Transverse colon (tissue), 4 donors: ENCODE measurements at regions not wholly inside any gene's neighbourhood (a gene's known extent, or its start where the extent isn't known, plus 50 kb on each side); places are given as distances from the start of the nearest gene placed in this dataset.

Source experiments
- EP300 ChIP-seq: sonication (generic); formaldehyde crosslinking; IDR thresholded peaks from one replicate; pipeline ENCODE4 v1.6.1; 2017; ENCODE audit warnings: antibody characterized with exemption, low read depth
- POLR2A ChIP-seq: fragments of 450-650 bp; IDR thresholded peaks from one replicate; pipeline ENCODE4 v1.6.1; 2016; ENCODE audit warnings: antibody characterized with exemption, mild to moderate bottlenecking, moderate library complexity
- POLR2AphosphoS5 ChIP-seq, 3 donors: sonication (generic); formaldehyde crosslinking; IDR thresholded peaks; one replicate each; pipeline ENCODE4 v1.6.1; 2016; ENCODE audit warnings: antibody characterized with exemption in 3 of 3
- TF ChIP-seq, protein P1 (sequence below), 5 experiments: fragments of 200-600 bp in 3 of 5; fragments of 450-650 bp in 2 of 5; sonication (generic) in 3 of 5; IDR thresholded peaks; 1 replicate in 2 of 5; 2 replicates in 3 of 5; pipeline ENCODE4 v1.5.1; 2016 to 2017; ENCODE audit warnings: antibody characterized with exemption in 5 of 5, inconsistent platforms in 3 of 5, mild to moderate bottlenecking in 2 of 5, moderate library complexity in 1 of 5

DNA sequence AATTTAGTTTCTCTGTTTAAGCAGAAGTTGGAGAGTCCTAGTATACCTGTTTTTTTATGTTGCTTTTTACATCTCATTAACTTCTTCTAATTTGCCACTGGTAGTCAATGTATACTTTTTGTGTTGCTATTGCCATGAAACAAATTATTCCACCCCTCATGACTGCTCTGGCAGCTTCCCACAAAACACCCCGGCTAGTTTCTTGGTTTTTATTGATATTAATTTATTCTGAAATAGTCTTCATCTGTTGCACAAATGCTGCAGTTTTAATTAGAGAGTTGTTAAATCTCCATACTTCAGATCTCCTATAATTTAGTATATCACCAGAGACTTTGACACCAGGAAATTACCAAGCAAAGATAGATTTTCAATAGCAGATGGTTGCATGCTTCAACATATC, 1159.3 kb upstream of the PRR20A start:
- TF ChIP-seq, protein P1, sequence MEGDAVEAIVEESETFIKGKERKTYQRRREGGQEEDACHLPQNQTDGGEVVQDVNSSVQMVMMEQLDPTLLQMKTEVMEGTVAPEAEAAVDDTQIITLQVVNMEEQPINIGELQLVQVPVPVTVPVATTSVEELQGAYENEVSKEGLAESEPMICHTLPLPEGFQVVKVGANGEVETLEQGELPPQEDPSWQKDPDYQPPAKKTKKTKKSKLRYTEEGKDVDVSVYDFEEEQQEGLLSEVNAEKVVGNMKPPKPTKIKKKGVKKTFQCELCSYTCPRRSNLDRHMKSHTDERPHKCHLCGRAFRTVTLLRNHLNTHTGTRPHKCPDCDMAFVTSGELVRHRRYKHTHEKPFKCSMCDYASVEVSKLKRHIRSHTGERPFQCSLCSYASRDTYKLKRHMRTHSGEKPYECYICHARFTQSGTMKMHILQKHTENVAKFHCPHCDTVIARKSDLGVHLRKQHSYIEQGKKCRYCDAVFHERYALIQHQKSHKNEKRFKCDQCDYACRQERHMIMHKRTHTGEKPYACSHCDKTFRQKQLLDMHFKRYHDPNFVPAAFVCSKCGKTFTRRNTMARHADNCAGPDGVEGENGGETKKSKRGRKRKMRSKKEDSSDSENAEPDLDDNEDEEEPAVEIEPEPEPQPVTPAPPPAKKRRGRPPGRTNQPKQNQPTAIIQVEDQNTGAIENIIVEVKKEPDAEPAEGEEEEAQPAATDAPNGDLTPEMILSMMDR (IDR thresholded peaks at IDR 0.05) = no peak
- TF ChIP-seq POLR2A (no peak), POLR2AphosphoS5 (IDR thresholded peaks at IDR 0.05) (no peak), EP300 (no peak)
